22Rv1 (cell line): ENCODE measurements at regions not wholly inside any gene's neighbourhood (a gene's known extent, or its start where the extent isn't known, plus 50 kb on each side); places are given as distances from the start of the nearest gene placed in this dataset.

Experiments
- H3K27ac ChIP-seq: fragments of 450-650 bp; 2 replicates; pipeline ENCODE4 v1.5.1; 2017
- ZFX ChIP-seq: fragments of 450-650 bp; IDR thresholded peaks from 2 replicates; pipeline ENCODE4 v1.6.1; 2017; ENCODE audit warnings: antibody characterized with exemption, borderline replicate concordance
- TF ChIP-seq, protein P1 (sequence below): fragments of 450-650 bp; IDR thresholded peaks from 2 replicates; pipeline ENCODE4 v1.5.1; 2017; ENCODE audit warnings: mild to moderate bottlenecking

DNA sequence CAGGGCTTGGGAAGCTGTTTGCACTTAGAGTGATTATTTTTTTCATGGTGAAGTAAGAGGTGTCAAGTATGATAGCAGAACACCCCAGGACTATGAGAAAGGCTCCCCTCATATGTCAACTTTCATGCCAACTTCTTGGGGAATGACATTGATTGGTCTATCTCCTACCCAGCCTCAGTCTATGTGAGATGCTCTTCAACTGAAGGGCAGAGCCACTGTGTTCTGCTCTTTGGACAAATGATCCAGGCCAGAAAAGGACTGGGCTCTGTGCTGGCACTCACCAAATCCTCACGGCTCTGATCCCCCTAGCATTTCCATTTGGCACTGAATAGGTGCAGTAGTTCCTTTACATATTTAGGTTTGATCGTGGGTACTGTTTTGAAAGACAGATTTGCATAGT, 151.1 kb downstream of the DMRT2 start:
- H3K27ac ChIP-seq = no peak overlapping the region

DNA sequence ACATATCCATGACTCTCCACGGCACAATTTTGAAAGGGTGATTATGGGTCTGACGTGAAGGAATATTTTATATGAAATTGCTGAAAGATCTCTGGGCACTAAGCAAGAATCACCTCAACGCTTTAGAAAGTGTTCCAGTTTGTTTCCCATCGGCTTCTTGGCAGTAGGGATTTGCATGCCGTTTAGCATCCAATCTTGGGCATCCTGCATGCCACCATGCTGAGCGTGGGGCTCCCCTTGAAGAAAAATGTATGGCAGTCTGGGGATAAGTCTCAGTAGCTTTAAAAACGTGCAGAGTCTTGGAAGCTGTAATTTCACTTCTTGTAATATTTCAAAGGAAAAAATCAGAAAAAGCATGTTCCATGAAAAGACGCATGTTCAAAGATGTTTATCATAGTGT, 151.7 kb downstream of the DMRT2 start:
- TF ChIP-seq ZFX = no peak
- TF ChIP-seq, protein P1, sequence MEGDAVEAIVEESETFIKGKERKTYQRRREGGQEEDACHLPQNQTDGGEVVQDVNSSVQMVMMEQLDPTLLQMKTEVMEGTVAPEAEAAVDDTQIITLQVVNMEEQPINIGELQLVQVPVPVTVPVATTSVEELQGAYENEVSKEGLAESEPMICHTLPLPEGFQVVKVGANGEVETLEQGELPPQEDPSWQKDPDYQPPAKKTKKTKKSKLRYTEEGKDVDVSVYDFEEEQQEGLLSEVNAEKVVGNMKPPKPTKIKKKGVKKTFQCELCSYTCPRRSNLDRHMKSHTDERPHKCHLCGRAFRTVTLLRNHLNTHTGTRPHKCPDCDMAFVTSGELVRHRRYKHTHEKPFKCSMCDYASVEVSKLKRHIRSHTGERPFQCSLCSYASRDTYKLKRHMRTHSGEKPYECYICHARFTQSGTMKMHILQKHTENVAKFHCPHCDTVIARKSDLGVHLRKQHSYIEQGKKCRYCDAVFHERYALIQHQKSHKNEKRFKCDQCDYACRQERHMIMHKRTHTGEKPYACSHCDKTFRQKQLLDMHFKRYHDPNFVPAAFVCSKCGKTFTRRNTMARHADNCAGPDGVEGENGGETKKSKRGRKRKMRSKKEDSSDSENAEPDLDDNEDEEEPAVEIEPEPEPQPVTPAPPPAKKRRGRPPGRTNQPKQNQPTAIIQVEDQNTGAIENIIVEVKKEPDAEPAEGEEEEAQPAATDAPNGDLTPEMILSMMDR = no peak

More for the DNA sequence above, 151.1 kb downstream of the DMRT2 start:
- TF ChIP-seq, protein P1 = no peak
- TF ChIP-seq ZFX = no peak

GRCh38 chr9:1202512-1203280, 152.5 kb downstream of the DMRT2 start:
- no peak for TF ChIP-seq ZFX
- TF ChIP-seq, protein P1 = no peak

More for the DNA sequence above, 151.7 kb downstream of the DMRT2 start:
- H3K27ac ChIP-seq = no peak overlapping the region

GRCh38 chr9:1207686-1208085, 157.5 kb downstream of the DMRT2 start:
- TF ChIP-seq, protein P1 = no peak
- no peak for TF ChIP-seq ZFX
- H3K27ac ChIP-seq = no peak overlapping the region

More at GRCh38 chr9:1202512-1203280, 152.5 kb downstream of the DMRT2 start:
- no peak overlapping the region for H3K27ac ChIP-seq

DNA sequence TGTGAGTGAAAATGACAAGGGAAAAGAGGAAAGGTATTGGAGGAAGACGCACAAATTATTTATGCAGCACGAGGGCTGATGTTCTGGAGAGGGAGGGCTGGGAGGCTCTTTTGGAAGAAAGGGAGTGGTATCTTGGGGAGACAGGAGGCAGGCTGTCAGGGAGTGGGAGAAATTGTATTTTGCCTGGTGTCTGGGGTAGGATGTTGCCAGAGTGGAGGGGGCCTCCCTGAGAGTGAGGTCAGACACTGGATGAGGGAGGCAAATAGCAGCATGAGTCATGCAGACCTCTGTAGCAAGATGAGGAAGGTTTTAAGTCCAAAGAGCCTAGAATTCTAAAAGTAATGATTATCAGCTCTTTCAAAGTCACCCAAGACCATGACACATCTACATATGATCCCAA, 158.0 kb downstream of the DMRT2 start:
- no peak overlapping the region for H3K27ac ChIP-seq
- TF ChIP-seq, protein P1 = no peak
- TF ChIP-seq ZFX = no peak

- TF ChIP-seq ZFX = no peak
- TF ChIP-seq, protein P1 = no peak
- no peak overlapping the region for H3K27ac ChIP-seq
Observed at GRCh38 chr9:1210954-1211353, 160.8 kb downstream of the DMRT2 start.

DNA sequence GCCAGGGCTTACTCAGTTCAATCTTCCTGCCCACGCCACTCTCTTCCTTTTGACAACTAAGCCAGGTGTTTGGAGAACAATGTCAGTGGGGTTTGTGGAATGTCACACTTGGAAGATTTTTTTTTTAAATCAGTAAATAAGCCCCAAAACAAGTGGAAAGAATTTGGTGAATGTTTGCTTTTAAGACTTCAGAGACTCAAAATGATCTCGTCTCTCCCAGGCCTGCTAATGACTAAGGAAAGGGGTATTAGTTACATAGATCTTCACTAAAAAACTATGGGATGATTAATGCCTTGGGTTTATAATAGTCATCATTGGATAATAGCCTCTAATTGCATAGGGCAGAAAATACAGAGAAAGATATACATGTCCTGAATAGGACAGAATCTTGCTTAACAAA, 166.4 kb downstream of the DMRT2 start:
- TF ChIP-seq, protein P1 = no peak
- TF ChIP-seq ZFX = no peak
- H3K27ac ChIP-seq = no peak overlapping the region
